Loucy (cell line): ENCODE measurements at regions not wholly inside any gene's neighbourhood (a gene's known extent, or its start where the extent isn't known, plus 50 kb on each side); places are given as distances from the start of the nearest gene placed in this dataset.

Experiments
- H2AFZ ChIP-seq: fragments of 200-600 bp; sonication (generic); 2 replicates; pipeline ENCODE4 v1.6.0; 2016; ENCODE audit warnings: antibody characterized with exemption, mild to moderate bottlenecking, low read length, moderate library complexity
- H3F3A ChIP-seq: fragments of 200-600 bp; 2 replicates; pipeline ENCODE4 v1.6.0; 2016; ENCODE audit warnings: antibody characterized with exemption, low read depth, mild to moderate bottlenecking
- H3K27me3 ChIP-seq: fragments of 200-600 bp; sonication (generic); 2 replicates; pipeline ENCODE4 v1.6.1; 2014; ENCODE audit warnings: low read length, mild to moderate bottlenecking; ENCODE audit not compliant: insufficient read depth, poor library complexity, severe bottlenecking
- H3K36me3 ChIP-seq: fragments of 200-600 bp; sonication (generic); 2 replicates; pipeline ENCODE4 v1.6.1; 2016; ENCODE audit warnings: low read length; ENCODE audit not compliant: insufficient read depth
- H3K4me1 ChIP-seq: fragments of 200-600 bp; sonication (generic); 2 replicates; pipeline ENCODE4 v1.5.1; 2014; ENCODE audit warnings: low read length, mild to moderate bottlenecking; ENCODE audit not compliant: insufficient read depth, poor library complexity, severe bottlenecking
- H3K4me2 ChIP-seq: fragments of 200-600 bp; sonication (generic); 2 replicates; pipeline ENCODE4 v1.6.0; 2014; ENCODE audit warnings: antibody characterized with exemption, low read length, low read depth, mild to moderate bottlenecking; ENCODE audit not compliant: poor library complexity, severe bottlenecking
- H3K4me3 ChIP-seq: fragments of 200-600 bp; sonication (generic); 2 replicates; pipeline ENCODE4 v1.5.1; 2014; ENCODE audit warnings: low read length, mild to moderate bottlenecking, mixed read lengths; ENCODE audit not compliant: poor library complexity, severe bottlenecking
- H3K79me2 ChIP-seq: fragments of 200-600 bp; sonication (generic); 2 replicates; pipeline ENCODE4 v1.6.1; 2014; ENCODE audit warnings: low read length; ENCODE audit not compliant: insufficient read depth
- H3K9ac ChIP-seq: fragments of 200-600 bp; sonication (generic); 2 replicates; pipeline ENCODE4 v1.6.0; 2014; ENCODE audit warnings: mild to moderate bottlenecking, low read depth, low read length, moderate library complexity; ENCODE audit not compliant: poor library complexity, severe bottlenecking
- H3K9me2 ChIP-seq: fragments of 200-600 bp; sonication (generic); replicated peaks from 2 replicates; pipeline ENCODE4 v1.6.1; 2016; ENCODE audit warnings: low read depth, low read length, mixed read lengths
- H3K9me3 ChIP-seq: fragments of 200-600 bp; sonication (generic); 2 replicates; pipeline ENCODE4 v1.6.1; 2014; ENCODE audit warnings: mild to moderate bottlenecking, antibody characterized with exemption, low read length, low read depth; ENCODE audit not compliant: insufficient read depth
- H4K20me1 ChIP-seq: fragments of 200-600 bp; sonication (generic); 2 replicates; pipeline ENCODE4 v1.6.0; 2014; ENCODE audit warnings: antibody characterized with exemption, low read length, mild to moderate bottlenecking; ENCODE audit not compliant: insufficient read depth, poor library complexity, severe bottlenecking
- EZH2phosphoT487 ChIP-seq: fragments of 200-600 bp; IDR thresholded peaks from 2 replicates; pipeline ENCODE4 v1.6.1; 2018; ENCODE audit warnings: antibody characterized with exemption, mild to moderate bottlenecking, moderate library complexity, borderline replicate concordance
- TF ChIP-seq, protein P1 (sequence below): fragments of 200-600 bp; sonication (generic); conservative IDR thresholded peaks from 2 replicates; pipeline ENCODE4 v1.5.1; 2014; ENCODE audit warnings: mild to moderate bottlenecking, antibody characterized with exemption, low read length

DNA sequence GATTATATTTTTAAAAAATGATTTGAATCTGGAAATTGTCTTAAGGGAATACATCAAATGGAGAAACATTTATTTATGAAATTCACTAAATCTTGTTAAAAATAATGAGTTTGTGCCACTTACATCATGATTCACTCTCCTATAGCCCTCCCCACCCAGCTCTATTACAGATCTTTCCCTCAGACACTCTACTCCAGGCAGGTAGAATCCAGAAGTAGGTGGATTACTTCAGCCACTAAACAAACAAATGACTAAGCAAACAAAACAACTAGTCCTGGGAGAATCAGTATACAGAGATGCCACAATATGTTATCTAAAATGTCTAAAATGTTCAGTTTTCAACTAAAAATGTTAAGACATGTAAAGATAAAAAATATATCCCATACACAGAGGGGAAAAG, 608.1 kb upstream of the UBE2E2 start:
- no peak overlapping the region for H3K4me2 ChIP-seq
- no peaks in the 10 kb centered on the region for H3K27me3 ChIP-seq
- peaks cover 13% of the 10 kb centered on the region; the same call in 1 of the 2 replicates for H3K9me3 ChIP-seq
- no peak overlapping the region for H3K9ac ChIP-seq
- no peaks in the 10 kb centered on the region for H3K9me2 ChIP-seq
- H3F3A ChIP-seq, result no peaks in the 10 kb centered on the region
- H3K36me3 ChIP-seq, result no peaks in the 10 kb centered on the region
- H2AFZ ChIP-seq, result no peak overlapping the region
- TF ChIP-seq EZH2phosphoT487, result no peak
- TF ChIP-seq, protein P1, sequence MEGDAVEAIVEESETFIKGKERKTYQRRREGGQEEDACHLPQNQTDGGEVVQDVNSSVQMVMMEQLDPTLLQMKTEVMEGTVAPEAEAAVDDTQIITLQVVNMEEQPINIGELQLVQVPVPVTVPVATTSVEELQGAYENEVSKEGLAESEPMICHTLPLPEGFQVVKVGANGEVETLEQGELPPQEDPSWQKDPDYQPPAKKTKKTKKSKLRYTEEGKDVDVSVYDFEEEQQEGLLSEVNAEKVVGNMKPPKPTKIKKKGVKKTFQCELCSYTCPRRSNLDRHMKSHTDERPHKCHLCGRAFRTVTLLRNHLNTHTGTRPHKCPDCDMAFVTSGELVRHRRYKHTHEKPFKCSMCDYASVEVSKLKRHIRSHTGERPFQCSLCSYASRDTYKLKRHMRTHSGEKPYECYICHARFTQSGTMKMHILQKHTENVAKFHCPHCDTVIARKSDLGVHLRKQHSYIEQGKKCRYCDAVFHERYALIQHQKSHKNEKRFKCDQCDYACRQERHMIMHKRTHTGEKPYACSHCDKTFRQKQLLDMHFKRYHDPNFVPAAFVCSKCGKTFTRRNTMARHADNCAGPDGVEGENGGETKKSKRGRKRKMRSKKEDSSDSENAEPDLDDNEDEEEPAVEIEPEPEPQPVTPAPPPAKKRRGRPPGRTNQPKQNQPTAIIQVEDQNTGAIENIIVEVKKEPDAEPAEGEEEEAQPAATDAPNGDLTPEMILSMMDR, result no peak
- no peaks in the 10 kb centered on the region for H3K4me1 ChIP-seq
- no peak overlapping the region for H3K4me3 ChIP-seq
- H3K79me2 ChIP-seq, result no peaks in the 10 kb centered on the region
- no peaks in the 10 kb centered on the region for H4K20me1 ChIP-seq

DNA sequence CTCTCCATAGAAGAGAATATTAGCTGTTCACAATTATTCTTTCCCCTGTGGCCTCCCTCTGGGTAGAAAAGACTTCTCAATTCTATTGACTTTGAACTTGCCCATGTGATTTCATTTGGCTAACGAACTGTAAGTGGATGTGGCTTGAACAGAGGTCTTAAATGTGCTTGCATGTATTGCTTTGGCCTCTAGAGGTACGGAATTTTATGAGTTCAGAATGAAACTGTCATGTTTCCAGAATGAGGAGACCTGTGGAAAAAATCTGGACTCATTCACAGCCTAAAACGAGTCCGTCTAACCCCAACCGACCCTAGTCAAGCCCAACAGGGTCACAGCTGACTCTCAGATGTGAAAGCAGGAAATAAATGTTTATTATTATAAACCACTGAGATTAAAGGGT, 596.7 kb upstream of the UBE2E2 start:
- H3K27me3 ChIP-seq, result no peaks in the 10 kb centered on the region
- no peak overlapping the region for H3K4me3 ChIP-seq
- TF ChIP-seq, protein P1, result no peak
- no peak for TF ChIP-seq EZH2phosphoT487
- no peak overlapping the region for H3K9ac ChIP-seq
- no peaks in the 10 kb centered on the region for H4K20me1 ChIP-seq
- no peaks in the 10 kb centered on the region for H3K9me3 ChIP-seq
- no peaks in the 10 kb centered on the region for H3F3A ChIP-seq
- no peaks in the 10 kb centered on the region for H3K9me2 ChIP-seq
- no peak overlapping the region for H3K4me2 ChIP-seq
- H2AFZ ChIP-seq, result no peak overlapping the region
- no peaks in the 10 kb centered on the region for H3K79me2 ChIP-seq
- H3K36me3 ChIP-seq, result no peaks in the 10 kb centered on the region
- H3K4me1 ChIP-seq, result peaks cover 5% of the 10 kb centered on the region

DNA sequence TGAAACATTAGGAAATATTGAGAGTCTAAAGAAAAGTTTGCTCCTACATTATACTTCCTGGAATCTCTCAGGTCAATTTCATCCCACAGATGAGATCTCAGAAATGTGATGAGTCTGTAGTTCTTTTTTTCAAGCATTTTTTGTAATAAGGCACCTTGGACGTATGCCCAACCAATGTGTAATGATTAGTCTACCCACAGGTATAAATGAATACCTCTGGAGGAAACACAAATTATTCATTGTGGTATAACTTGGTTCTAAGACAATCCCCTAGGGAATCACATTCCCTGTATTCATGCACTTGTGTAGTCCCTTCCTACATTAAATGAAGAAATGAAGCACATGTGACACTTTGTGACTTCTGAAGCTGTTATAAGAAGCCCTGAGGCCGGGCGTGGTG, 596.2 kb upstream of the UBE2E2 start:
- Histone ChIP-seq H4K20me1 (no peaks in the 10 kb centered on the region), H3K4me3 (no peak overlapping the region), H3K9ac (no peak overlapping the region), H3K9me2 (no peaks in the 10 kb centered on the region), H3F3A (no peaks in the 10 kb centered on the region), H3K36me3 (no peaks in the 10 kb centered on the region), H3K4me1 (peaks cover 8% of the 10 kb centered on the region), H2AFZ (no peak overlapping the region), H3K9me3 (no peaks in the 10 kb centered on the region), H3K27me3 (no peaks in the 10 kb centered on the region), H3K4me2 (no peak overlapping the region), H3K79me2 (no peaks in the 10 kb centered on the region)
- TF ChIP-seq, protein P1, result no peak
- no peak for TF ChIP-seq EZH2phosphoT487
